ENCODE measurements at regions not wholly inside any gene's neighbourhood (a gene's known extent, or its start where the extent isn't known, plus 50 kb on each side); places are given as distances from the start of the nearest gene placed in this dataset.
"Not testable (repeated sequence)": the region's sequence is repeated elsewhere in the genome, so short reads cannot be mapped to it uniquely, and the experiment has no call there.

- not testable (repeated sequence) for DNase-seq
Observed at GRCh38 chr15:98089352-98089751, 128.8 kb downstream of the ARRDC4 start.

GRCh38 chr15:98097986-98098385 is 137.5 kb downstream of the ARRDC4 start:
- DNase-seq = not testable (repeated sequence)

GRCh38 chr15:98100606-98101005 is 140.1 kb downstream of the ARRDC4 start:
- DNase-seq = not testable (repeated sequence)

GRCh38 chr15:98103570-98103969 is 143.1 kb downstream of the ARRDC4 start:
- no peak for DNase-seq

GRCh38 chr15:98104386-98105151 is 144.1 kb downstream of the ARRDC4 start:
- DNase-seq = not testable (repeated sequence)

- not testable (repeated sequence) for DNase-seq
Observed at GRCh38 chr15:98106615-98107194, 146.2 kb downstream of the ARRDC4 start.

GRCh38 chr15:98111806-98112205 is 151.3 kb downstream of the ARRDC4 start:
- DNase-seq = no peak

GRCh38 chr15:98113327-98113726 is 152.8 kb downstream of the ARRDC4 start:
- no peak for DNase-seq

GRCh38 chr15:98120561-98120960 is 160.1 kb downstream of the ARRDC4 start:
- DNase-seq = no peak

- no peak for DNase-seq
Observed at GRCh38 chr15:98121536-98121935, 161.0 kb downstream of the ARRDC4 start.

- no peak for DNase-seq
Observed at GRCh38 chr15:98121957-98122356, 161.5 kb downstream of the ARRDC4 start.

GRCh38 chr15:98123297-98123696 is 162.8 kb downstream of the ARRDC4 start:
- DNase-seq = no peak

- no peak for DNase-seq
Observed at GRCh38 chr15:98123834-98124233, 163.3 kb downstream of the ARRDC4 start.

- DNase-seq = no peak
Observed at GRCh38 chr15:98124581-98124980, 164.1 kb downstream of the ARRDC4 start.

- no peak for DNase-seq
Observed at GRCh38 chr15:98126326-98127085, 166.0 kb downstream of the ARRDC4 start.

- DNase-seq = no peak
Observed at GRCh38 chr15:98127586-98127985, 167.1 kb downstream of the ARRDC4 start.

GRCh38 chr15:98131924-98132323 is 171.4 kb downstream of the ARRDC4 start:
- no peak for DNase-seq

- DNase-seq = no peak
Observed at GRCh38 chr15:98134905-98135304, 174.4 kb downstream of the ARRDC4 start.

GRCh38 chr15:98138910-98139309 is 178.4 kb downstream of the ARRDC4 start:
- DNase-seq = no peak

GRCh38 chr15:98139337-98139736 is 178.8 kb downstream of the ARRDC4 start:
- no peak for DNase-seq

GRCh38 chr15:98142572-98142971 is 182.1 kb downstream of the ARRDC4 start:
- no peak for DNase-seq

GRCh38 chr15:98143116-98143515 is 182.6 kb downstream of the ARRDC4 start:
- DNase-seq = no peak

- no peak for DNase-seq
Observed at GRCh38 chr15:98144388-98144787, 183.9 kb downstream of the ARRDC4 start.
